ENCODE measurements at regions not wholly inside any gene's neighbourhood (a gene's known extent, or its start where the extent isn't known, plus 50 kb on each side); places are given as distances from the start of the nearest gene placed in this dataset.

DNA sequence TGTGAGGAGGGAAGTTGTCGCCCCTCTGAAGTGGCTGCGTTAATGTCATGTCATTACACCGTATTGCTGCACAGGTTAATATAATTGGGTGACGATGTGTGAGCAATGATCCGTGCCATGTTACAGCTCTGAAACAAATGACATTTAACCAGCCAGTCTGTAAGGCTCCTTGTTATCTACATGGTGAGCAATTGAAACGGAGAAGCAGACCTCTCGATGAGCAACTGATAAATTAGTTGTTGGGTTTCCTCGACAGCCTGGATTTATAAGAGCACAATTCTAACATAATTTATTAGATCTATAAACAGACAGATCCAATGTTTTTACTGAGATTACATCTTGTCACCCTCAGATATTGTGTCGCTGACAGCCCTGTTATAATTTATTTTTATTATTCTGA lies 49.9 kb upstream of the MAFB start:
- no peak for FAIRE-seq
- no peak for TF ChIP-seq SPI1 (IDR thresholded peaks at IDR 0.05; ENCODE audit: low read depth, low read length)
- TF ChIP-seq TAF1 (IDR thresholded peaks at IDR 0.05; ENCODE audit: low read depth, low read length): no peak
- TF ChIP-seq POLR2AphosphoS5 (IDR thresholded peaks at IDR 0.05; ENCODE audit: low read depth, low read length): no peak
- no peak for TF ChIP-seq PAX5 (IDR thresholded peaks at IDR 0.05; ENCODE audit: insufficient read depth, low read length, severe bottlenecking)
- TF ChIP-seq POU2F2 (IDR thresholded peaks at IDR 0.05; ENCODE audit: low read depth, low read length): no peak
- TF ChIP-seq POLR2A (IDR thresholded peaks at IDR 0.05; ENCODE audit: low read depth, low read length): no peak
- no peak for DNase-seq (ENCODE audit: insufficient read length, low spot score)

DNA sequence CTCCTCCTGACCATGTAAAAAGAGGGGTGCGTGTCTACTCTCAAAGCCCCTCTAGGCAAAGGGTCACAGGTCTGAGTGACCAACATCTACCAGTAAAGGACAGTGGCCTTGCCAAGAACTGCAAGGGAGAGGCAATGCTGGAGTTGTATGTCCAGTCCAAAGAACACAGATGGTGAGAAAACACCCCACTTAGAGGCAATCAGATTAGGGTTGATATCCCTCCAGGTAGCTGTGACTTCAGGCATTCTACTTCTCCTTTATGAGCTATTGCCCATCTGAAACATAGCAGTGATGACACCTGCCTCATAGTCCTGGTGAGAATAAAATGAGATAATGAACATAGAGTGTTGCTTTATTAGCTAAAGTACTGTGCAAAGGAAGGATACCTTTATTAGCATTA lies 50.8 kb upstream of the MAFB start:
- TF ChIP-seq SPI1 (IDR thresholded peaks at IDR 0.05; ENCODE audit: low read depth, low read length): no peak
- no peak for FAIRE-seq
- DNase-seq (ENCODE audit: insufficient read length, low spot score): no peak

DNA sequence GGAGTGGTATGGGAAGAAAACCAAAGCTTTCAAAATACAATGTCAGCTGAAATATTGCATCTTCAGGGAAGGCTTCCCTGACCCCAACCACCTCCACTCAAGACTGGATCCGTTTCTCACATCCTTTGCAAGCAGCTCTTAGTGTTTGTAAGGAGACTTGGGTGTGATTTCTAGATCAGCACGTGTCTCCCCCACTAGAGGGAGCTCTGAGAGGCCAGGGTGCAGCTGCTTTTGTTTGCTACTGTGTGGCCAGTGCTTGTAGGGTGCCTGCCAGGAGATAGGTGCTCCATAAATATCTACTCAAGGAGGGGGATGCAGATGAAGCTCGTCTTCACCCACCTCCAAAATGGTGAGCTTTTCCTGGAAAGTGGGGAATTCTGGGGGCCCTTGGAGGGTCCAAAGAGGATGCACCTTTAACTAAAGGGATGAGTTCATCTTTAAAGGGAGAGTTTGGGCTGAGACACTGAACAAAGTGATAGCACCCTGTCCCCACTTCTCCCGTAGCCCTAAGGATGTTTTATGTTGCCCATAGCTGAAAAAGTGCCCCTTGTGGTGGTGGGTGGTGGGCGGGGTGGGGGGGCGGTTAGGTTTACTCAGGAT lies 52.6 kb upstream of the MAFB start:
- DNase-seq (ENCODE audit: insufficient read length, low spot score) (peak; percentile 38), FAIRE-seq (no peak)
- TF ChIP-seq POLR2A (IDR thresholded peaks at IDR 0.05; ENCODE audit: low read depth, low read length): no peak
- TF ChIP-seq TAF1 (IDR thresholded peaks at IDR 0.05; ENCODE audit: low read depth, low read length): no peak
- no peak for TF ChIP-seq SPI1 (IDR thresholded peaks at IDR 0.05; ENCODE audit: low read depth, low read length)
- no peak for TF ChIP-seq POU2F2 (IDR thresholded peaks at IDR 0.05; ENCODE audit: low read depth, low read length)
- TF ChIP-seq PAX5 (IDR thresholded peaks at IDR 0.05; ENCODE audit: insufficient read depth, low read length, severe bottlenecking): no peak
- no peak for TF ChIP-seq POLR2AphosphoS5 (IDR thresholded peaks at IDR 0.05; ENCODE audit: low read depth, low read length)

DNA sequence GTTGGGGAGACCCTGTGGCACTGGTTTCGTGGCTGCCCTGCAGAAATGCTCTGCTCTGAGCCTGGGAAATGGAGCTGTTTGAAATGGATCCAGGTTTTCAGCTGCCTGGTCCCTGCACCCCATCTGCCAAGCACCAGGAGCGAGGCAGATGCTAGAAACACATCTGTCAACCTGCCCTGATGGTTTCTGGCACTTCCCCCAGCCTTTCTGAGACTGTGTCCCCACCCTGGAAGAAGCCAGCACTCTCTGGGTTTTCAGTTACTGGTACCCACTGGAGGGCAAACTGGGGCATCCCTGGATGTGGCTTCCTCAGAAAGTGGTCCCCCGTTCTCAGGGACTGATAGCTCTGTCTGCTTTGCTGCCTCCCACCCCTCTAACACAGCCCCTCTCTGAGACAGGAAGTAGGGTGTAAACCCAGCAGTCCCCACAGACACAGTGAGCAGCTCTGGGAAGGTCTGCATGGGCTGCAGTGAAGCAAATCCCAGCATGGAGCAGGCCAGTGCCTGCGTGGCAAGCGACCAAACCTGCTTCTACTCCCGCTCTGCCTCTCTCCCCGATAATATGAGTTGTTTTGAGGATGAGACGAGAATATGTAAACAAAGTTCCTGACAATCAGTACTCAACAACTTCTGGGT lies 54.2 kb upstream of the MAFB start:
- no peak for DNase-seq (ENCODE audit: insufficient read length, low spot score)
- FAIRE-seq: no peak
- TF ChIP-seq SPI1 (IDR thresholded peaks at IDR 0.05; ENCODE audit: low read depth, low read length) (no peak), POU2F2 (IDR thresholded peaks at IDR 0.05; ENCODE audit: low read depth, low read length) (no peak), POLR2AphosphoS5 (IDR thresholded peaks at IDR 0.05; ENCODE audit: low read depth, low read length) (no peak), TAF1 (IDR thresholded peaks at IDR 0.05; ENCODE audit: low read depth, low read length) (no peak), POLR2A (IDR thresholded peaks at IDR 0.05; ENCODE audit: low read depth, low read length) (no peak), PAX5 (IDR thresholded peaks at IDR 0.05; ENCODE audit: insufficient read depth, low read length, severe bottlenecking) (no peak)

DNA sequence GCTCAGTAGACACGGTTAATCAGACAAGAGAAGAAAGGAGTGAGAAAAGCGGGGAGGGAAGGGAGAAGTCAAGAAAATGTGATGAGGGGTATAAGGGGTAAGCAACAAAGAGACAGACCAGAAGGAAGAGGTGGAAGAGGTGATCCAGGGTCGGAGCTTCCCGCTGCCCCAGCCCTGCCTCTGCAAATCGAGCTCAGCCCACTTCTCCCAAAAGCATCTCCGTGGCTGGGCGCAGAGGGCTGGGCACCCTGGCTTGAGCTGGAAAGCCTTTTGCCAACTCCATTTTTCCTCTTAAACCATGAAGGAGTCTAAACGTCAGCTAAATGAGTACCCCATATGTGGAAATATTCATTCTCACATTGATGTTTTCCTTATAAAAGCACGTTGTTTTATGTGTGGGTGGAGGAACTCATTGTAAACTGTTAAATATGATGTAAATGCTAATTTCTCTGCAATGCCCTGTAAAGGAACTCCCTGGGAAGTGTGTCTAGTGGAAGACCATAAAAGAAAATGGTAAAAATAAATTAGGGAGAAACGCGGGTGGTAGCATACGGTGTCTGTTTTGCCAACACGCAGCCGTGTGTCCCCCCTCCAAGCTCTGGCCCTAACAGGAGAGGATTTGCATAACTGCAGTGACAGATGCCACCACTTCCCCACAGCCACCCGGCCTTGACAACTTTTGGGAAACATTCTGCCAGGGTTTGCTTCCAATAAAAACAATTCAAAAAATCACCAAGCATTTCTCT lies 55.2 kb upstream of the MAFB start:
- TF ChIP-seq POU2F2 (IDR thresholded peaks at IDR 0.05; ENCODE audit: low read depth, low read length) (no peak), PAX5 (IDR thresholded peaks at IDR 0.05; ENCODE audit: insufficient read depth, low read length, severe bottlenecking) (no peak), POLR2AphosphoS5 (IDR thresholded peaks at IDR 0.05; ENCODE audit: low read depth, low read length) (no peak), TAF1 (IDR thresholded peaks at IDR 0.05; ENCODE audit: low read depth, low read length) (no peak), POLR2A (IDR thresholded peaks at IDR 0.05; ENCODE audit: low read depth, low read length) (no peak), SPI1 (IDR thresholded peaks at IDR 0.05; ENCODE audit: low read depth, low read length) (no peak)
- FAIRE-seq: no peak
- no peak for DNase-seq (ENCODE audit: insufficient read length, low spot score)

DNA sequence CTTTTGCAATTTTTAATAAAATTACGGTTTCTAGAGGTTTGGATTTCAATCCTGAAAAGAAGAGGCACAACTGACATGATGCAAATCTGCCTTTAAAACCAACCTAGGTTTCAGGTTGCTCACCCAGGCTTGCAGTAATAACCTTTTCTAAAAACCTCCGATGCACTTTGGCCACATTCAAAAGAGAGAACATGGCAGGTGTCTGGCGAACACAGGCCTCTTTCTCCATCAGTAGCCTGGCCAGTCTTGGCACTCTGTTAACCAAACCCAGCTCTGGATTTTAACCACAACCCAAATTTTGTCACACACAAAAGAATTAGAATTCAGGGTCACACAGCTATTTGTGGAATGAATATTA lies 55.8 kb upstream of the MAFB start:
- DNase-seq (ENCODE audit: insufficient read length, low spot score) (no peak), FAIRE-seq (no peak)
- TF ChIP-seq PAX5 (IDR thresholded peaks at IDR 0.05; ENCODE audit: insufficient read depth, low read length, severe bottlenecking): no peak
- no peak for TF ChIP-seq POU2F2 (IDR thresholded peaks at IDR 0.05; ENCODE audit: low read depth, low read length)
- TF ChIP-seq TAF1 (IDR thresholded peaks at IDR 0.05; ENCODE audit: low read depth, low read length): no peak
- no peak for TF ChIP-seq POLR2A (IDR thresholded peaks at IDR 0.05; ENCODE audit: low read depth, low read length)
- no peak for TF ChIP-seq SPI1 (IDR thresholded peaks at IDR 0.05; ENCODE audit: low read depth, low read length)

DNA sequence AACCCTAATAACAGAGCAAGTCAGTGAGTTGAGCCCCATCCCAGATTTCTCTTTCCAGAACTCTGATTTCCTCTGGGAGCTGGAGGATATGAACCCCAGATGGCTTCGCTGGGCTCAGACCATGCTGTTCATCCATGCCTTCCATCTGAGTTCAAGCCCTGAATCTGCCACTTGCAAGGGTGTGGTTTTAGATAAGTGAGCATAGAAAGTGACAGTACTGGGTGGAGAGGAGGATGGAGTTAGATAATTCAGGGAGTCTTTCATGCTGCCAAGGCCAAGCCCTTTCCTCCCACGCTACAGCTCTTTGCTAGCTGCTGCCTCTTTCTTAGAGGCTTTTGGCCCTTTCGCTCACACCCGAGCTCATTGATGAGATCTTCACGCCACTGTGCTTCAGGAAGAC lies 57.2 kb upstream of the MAFB start:
- no peak for FAIRE-seq
- TF ChIP-seq TAF1 (IDR thresholded peaks at IDR 0.05; ENCODE audit: low read depth, low read length): no peak
- no peak for DNase-seq (ENCODE audit: insufficient read length, low spot score)

DNA sequence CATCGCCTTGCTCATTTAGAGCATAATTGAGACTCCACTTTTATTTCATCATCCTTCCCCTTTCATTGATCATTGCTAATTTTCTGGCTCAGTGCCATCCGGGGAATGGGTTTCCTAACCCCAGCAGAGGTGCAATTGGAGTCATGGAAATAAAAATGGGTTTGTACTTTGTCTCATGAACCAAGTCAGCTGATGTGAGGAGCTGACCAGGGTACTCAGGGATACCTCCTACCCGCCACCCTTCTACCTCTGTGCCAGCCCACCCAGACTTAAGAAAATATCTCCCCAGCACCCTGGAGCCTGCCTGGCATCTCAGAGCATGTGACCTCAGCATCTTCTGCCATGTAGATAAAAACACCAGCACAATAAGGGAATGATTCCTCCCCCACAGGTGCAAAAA lies 59.1 kb upstream of the MAFB start:
- TF ChIP-seq SPI1 (IDR thresholded peaks at IDR 0.05; ENCODE audit: low read depth, low read length): no peak
- TF ChIP-seq POU2F2 (IDR thresholded peaks at IDR 0.05; ENCODE audit: low read depth, low read length): no peak
- no peak for FAIRE-seq
- DNase-seq (ENCODE audit: insufficient read length, low spot score): no peak

DNA sequence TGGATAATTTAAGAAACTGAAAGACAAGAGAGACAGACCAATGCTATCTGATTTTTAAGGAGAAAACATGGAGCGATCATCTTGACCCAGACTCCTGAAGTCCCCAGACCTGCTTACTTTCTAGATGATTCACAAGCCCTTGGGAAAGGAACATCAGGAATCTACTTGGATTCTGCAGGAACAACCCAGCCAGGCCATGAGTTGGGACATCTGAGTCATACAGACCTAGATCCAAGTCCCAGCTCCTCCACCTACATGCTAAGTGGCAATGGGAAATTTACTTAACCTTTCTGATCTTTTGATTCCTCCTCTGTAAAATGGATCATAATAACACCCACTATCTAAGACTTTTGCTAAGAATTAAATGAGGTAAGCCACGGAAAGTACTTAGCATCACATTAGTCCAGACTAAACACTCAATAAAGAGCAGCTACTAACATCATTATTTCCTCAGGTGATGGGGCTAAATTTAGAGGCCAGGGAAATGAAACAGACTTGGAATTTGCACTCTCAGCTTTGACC lies 61.0 kb upstream of the MAFB start:
- no peak for DNase-seq (ENCODE audit: insufficient read length, low spot score)
- no peak for FAIRE-seq
- TF ChIP-seq POU2F2 (IDR thresholded peaks at IDR 0.05; ENCODE audit: low read depth, low read length) (no peak), SPI1 (IDR thresholded peaks at IDR 0.05; ENCODE audit: low read depth, low read length) (no peak)

DNA sequence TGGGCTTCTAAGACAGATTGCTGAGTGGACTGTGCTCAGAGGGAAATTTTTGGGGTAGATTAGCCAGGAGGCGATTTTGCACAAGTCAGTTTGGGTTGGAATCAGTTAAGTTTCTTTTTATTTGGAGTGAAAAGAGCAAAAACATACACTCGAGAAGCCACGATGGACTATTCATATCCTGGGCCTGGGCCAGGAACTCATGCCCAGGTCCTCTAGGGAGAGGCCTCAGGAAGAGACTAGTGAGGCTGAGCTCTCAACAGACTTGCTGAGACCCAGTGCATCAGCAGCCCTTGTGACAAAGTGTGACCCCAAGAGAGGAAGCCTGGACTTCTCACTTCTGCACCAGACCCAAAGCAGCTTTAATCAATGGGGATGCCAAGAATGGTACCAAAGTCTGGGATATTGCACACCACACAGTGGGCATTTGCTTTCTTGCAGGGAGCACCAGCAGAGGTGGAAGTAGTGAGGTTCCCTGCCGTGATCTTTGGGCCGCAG lies 61.6 kb upstream of the MAFB start:
- TF ChIP-seq POLR2A (IDR thresholded peaks at IDR 0.05; ENCODE audit: low read depth, low read length): no peak
- TF ChIP-seq POLR2AphosphoS5 (IDR thresholded peaks at IDR 0.05; ENCODE audit: low read depth, low read length): no peak
- no peak for TF ChIP-seq SPI1 (IDR thresholded peaks at IDR 0.05; ENCODE audit: low read depth, low read length)
- TF ChIP-seq TAF1 (IDR thresholded peaks at IDR 0.05; ENCODE audit: low read depth, low read length): no peak
- no peak for TF ChIP-seq POU2F2 (IDR thresholded peaks at IDR 0.05; ENCODE audit: low read depth, low read length)
- TF ChIP-seq PAX5 (IDR thresholded peaks at IDR 0.05; ENCODE audit: insufficient read depth, low read length, severe bottlenecking): no peak
- FAIRE-seq: no peak
- DNase-seq (ENCODE audit: insufficient read length, low spot score): no peak
